ENCODE measurements at regions not wholly inside any gene's neighbourhood (a gene's known extent, or its start where the extent isn't known, plus 50 kb on each side); places are given as distances from the start of the nearest gene placed in this dataset.
A peak's percentile ranks its signal among the peaks of the same experiment; 100 is the strongest.

- no peak for TF ChIP-seq EZH2 (IDR thresholded peaks at IDR 0.05)
- no peak for TF ChIP-seq EZH2phosphoT487 (IDR thresholded peaks at IDR 0.05)
- no peak for TF ChIP-seq CTCF (IDR thresholded peaks at IDR 0.05)
Measured at GRCh38 chr13:31884556-31884955, 145.2 kb downstream of the RXFP2 start.

DNA sequence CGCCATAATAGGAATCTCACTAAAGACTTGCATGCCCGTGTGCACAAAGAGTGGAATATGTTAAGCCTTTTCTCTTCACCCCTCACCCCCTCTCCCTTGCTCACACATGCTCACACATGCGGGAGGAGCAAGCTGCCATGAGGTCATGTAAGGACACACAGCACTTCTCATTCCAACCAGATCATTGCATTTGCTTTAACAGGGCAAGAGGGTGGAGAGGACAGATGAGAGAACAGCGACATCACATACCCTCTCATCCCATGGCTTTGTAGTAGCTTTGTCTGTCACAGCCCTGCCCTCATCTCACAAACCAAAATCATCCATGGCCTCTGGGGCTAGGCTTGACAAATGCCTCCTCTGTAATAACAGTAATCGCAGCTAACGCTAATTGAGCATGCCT, 145.6 kb upstream of the FRY start:
- no peak overlapping the region for H3K4me3 ChIP-seq
- H3K79me2 ChIP-seq (ENCODE audit: low read depth) = no peaks in the 10 kb centered on the region
- no peak overlapping the region for H3K4me3 Mint-ChIP-seq
- H3K9ac ChIP-seq = no peak overlapping the region
- peak; percentile 13 for DNase-seq (ENCODE audit: low spot score)
- H4K20me1 ChIP-seq (ENCODE audit: low read depth) = no peaks in the 10 kb centered on the region
- H3K9me3 Mint-ChIP-seq = no peaks in the 10 kb centered on the region
- no peak overlapping the region for H3K27ac ChIP-seq
- H3K4me2 ChIP-seq = no peak overlapping the region
- no peaks in the 10 kb centered on the region for H3F3A ChIP-seq (ENCODE audit: low read depth)
- H3K4me1 ChIP-seq = no peaks in the 10 kb centered on the region
- H3K36me3 ChIP-seq = no peaks in the 10 kb centered on the region
- H3K27ac Mint-ChIP-seq = no peak overlapping the region
- H2AFZ ChIP-seq (replicated peaks) = no peak overlapping the region
- H3K27me3 ChIP-seq = no peaks in the 10 kb centered on the region
- H3K4me1 Mint-ChIP-seq = peaks cover 5% of the 10 kb centered on the region
- H3K9me3 ChIP-seq (ENCODE audit: low read depth) = no peaks in the 10 kb centered on the region
- no peaks in the 10 kb centered on the region for H3K36me3 Mint-ChIP-seq
- peaks cover 4% of the 10 kb centered on the region for H3K27me3 Mint-ChIP-seq (ENCODE audit: insufficient read depth, low read depth)
- no peak for TF ChIP-seq EZH2phosphoT487 (IDR thresholded peaks at IDR 0.05)
- TF ChIP-seq CTCF (IDR thresholded peaks at IDR 0.05) = no peak
- TF ChIP-seq EZH2 (IDR thresholded peaks at IDR 0.05) = no peak

More at GRCh38 chr13:31884556-31884955, 145.2 kb downstream of the RXFP2 start:
- H3K4me3 ChIP-seq = no peak overlapping the region
- no peaks in the 10 kb centered on the region for H3K36me3 ChIP-seq
- no peaks in the 10 kb centered on the region for H3K36me3 Mint-ChIP-seq
- no peaks in the 10 kb centered on the region for H3K4me1 ChIP-seq
- no peaks in the 10 kb centered on the region for H3K9me3 ChIP-seq (ENCODE audit: low read depth)
- peaks cover 4% of the 10 kb centered on the region for H3K27me3 Mint-ChIP-seq (ENCODE audit: insufficient read depth, low read depth)
- H3K4me1 Mint-ChIP-seq = peaks cover 5% of the 10 kb centered on the region
- no peak overlapping the region for H3K9ac ChIP-seq
- H3K27me3 ChIP-seq = no peaks in the 10 kb centered on the region
- no peak overlapping the region for H3K27ac Mint-ChIP-seq
- no peak overlapping the region for H3K27ac ChIP-seq
- DNase-seq (ENCODE audit: low spot score) = no peak
- H2AFZ ChIP-seq (replicated peaks) = no peak overlapping the region
- H3K4me2 ChIP-seq = no peak overlapping the region
- H3K79me2 ChIP-seq (ENCODE audit: low read depth) = no peaks in the 10 kb centered on the region
- no peaks in the 10 kb centered on the region for H3K9me3 Mint-ChIP-seq
- H3F3A ChIP-seq (ENCODE audit: low read depth) = no peaks in the 10 kb centered on the region
- no peaks in the 10 kb centered on the region for H4K20me1 ChIP-seq (ENCODE audit: low read depth)
- no peak overlapping the region for H3K4me3 Mint-ChIP-seq

DNA sequence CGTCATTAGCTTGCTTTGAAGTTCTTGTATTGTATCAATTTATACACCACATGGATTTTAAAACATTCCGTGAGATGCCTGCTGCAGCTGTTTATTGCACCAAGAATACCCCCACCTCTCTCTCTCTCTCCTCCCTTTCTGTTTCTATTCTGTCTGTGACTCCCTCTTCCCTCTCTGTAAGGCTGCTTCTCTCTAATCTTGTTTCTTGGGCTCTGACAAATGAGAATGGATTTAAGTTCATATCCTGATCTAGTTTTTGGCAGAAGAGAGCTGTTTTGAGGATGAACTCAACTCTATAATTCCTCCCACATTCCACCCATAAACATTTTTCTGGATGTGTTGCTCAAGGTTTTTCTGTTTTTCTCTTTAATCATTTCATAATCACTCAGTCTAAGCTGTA, 144.3 kb upstream of the FRY start:
- Histone ChIP-seq H3K4me1 (no peaks in the 10 kb centered on the region), H3F3A (ENCODE audit: low read depth) (no peaks in the 10 kb centered on the region), H3K4me3 (no peak overlapping the region), H3K79me2 (ENCODE audit: low read depth) (no peaks in the 10 kb centered on the region), H3K9ac (no peak overlapping the region), H3K27me3 (no peaks in the 10 kb centered on the region), H4K20me1 (ENCODE audit: low read depth) (no peaks in the 10 kb centered on the region), H2AFZ (replicated peaks) (peak overlapping the region; percentile 22), H3K27ac (no peak overlapping the region), H3K36me3 (no peaks in the 10 kb centered on the region), H3K9me3 (ENCODE audit: low read depth) (no peaks in the 10 kb centered on the region), H3K4me2 (no peak overlapping the region)
- no peak overlapping the region for H3K27ac Mint-ChIP-seq
- H3K9me3 Mint-ChIP-seq = no peaks in the 10 kb centered on the region
- peaks cover 4% of the 10 kb centered on the region for H3K27me3 Mint-ChIP-seq (ENCODE audit: insufficient read depth, low read depth)
- peaks cover 5% of the 10 kb centered on the region for H3K4me1 Mint-ChIP-seq
- H3K4me3 Mint-ChIP-seq = no peak overlapping the region
- no peaks in the 10 kb centered on the region for H3K36me3 Mint-ChIP-seq
- TF ChIP-seq CTCF (IDR thresholded peaks at IDR 0.05) (no peak), EZH2 (IDR thresholded peaks at IDR 0.05) (no peak), EZH2phosphoT487 (IDR thresholded peaks at IDR 0.05) (no peak)
- DNase-seq (ENCODE audit: low spot score) = no peak
